KOPT-K1 (cell line): ENCODE measurements at regions not wholly inside any gene's neighbourhood (a gene's known extent, or its start where the extent isn't known, plus 50 kb on each side); places are given as distances from the start of the nearest gene placed in this dataset.
"Not testable (repeated sequence)": the region's sequence is repeated elsewhere in the genome, so short reads cannot be mapped to it uniquely, and the experiment has no call there.

Source experiments
- H3K27ac ChIP-seq: fragments of 200-600 bp; sonication (generic); 2 replicates; pipeline ENCODE4 v1.5.1; 2016; ENCODE audit warnings: antibody characterized with exemption, mild to moderate bottlenecking, low read depth, low read length; ENCODE audit not compliant: poor library complexity, severe bottlenecking
- H3K36me3 ChIP-seq: fragments of 200-600 bp; sonication (generic); 2 replicates; pipeline ENCODE4 v1.5.1; 2017; ENCODE audit warnings: antibody characterized with exemption, mild to moderate bottlenecking, low read length, moderate library complexity; ENCODE audit not compliant: insufficient read depth
- H3K9me3 ChIP-seq: fragments of 200-600 bp; sonication (generic); 2 replicates; pipeline ENCODE4 v1.5.1; 2017; ENCODE audit warnings: antibody characterized with exemption, low read length, mild to moderate bottlenecking; ENCODE audit not compliant: insufficient read depth, poor library complexity, severe bottlenecking

- Histone ChIP-seq H3K9me3 (no peaks in the 10 kb centered on the region), H3K27ac (no peak overlapping the region), H3K36me3 (no peaks in the 10 kb centered on the region)
These were observed 108.7 kb upstream of the NCOR2 start for GRCh38 chr12:124675881-124676713.

- Histone ChIP-seq H3K27ac (no peak overlapping the region), H3K9me3 (no peaks in the 10 kb centered on the region), H3K36me3 (no peaks in the 10 kb centered on the region)
These were observed 107.5 kb upstream of the NCOR2 start for GRCh38 chr12:124674937-124675336.

- no peaks in the 10 kb centered on the region for H3K9me3 ChIP-seq
- H3K27ac ChIP-seq: no peak overlapping the region
- no peaks in the 10 kb centered on the region for H3K36me3 ChIP-seq
These were observed 106.6 kb upstream of the NCOR2 start for GRCh38 chr12:124673801-124674617.

GRCh38 chr12:124669271-124669721 lies 101.9 kb upstream of the NCOR2 start:
- peaks cover 13% of the 10 kb centered on the region for H3K9me3 ChIP-seq
- not testable (repeated sequence) for H3K36me3 ChIP-seq, H3K27ac ChIP-seq

- Histone ChIP-seq H3K36me3 (no peaks in the 10 kb centered on the region), H3K27ac (no peak overlapping the region), H3K9me3 (peaks cover 13% of the 10 kb centered on the region)
These were observed 101.2 kb upstream of the NCOR2 start for GRCh38 chr12:124668602-124669001.

- Histone ChIP-seq H3K27ac (no peak overlapping the region), H3K9me3 (peaks cover 13% of the 10 kb centered on the region), H3K36me3 (no peaks in the 10 kb centered on the region)
These were observed 100.3 kb upstream of the NCOR2 start for GRCh38 chr12:124667506-124668326.

- H3K27ac ChIP-seq: no peak overlapping the region
These were observed 99.4 kb upstream of the NCOR2 start for GRCh38 chr12:124666722-124667259.

GRCh38 chr12:124665511-124665910 lies 98.1 kb upstream of the NCOR2 start:
- Histone ChIP-seq H3K27ac (no peak overlapping the region), H3K36me3 (no peaks in the 10 kb centered on the region), H3K9me3 (peaks cover 13% of the 10 kb centered on the region)

More at GRCh38 chr12:124666722-124667259, 99.4 kb upstream of the NCOR2 start:
- Histone ChIP-seq H3K9me3 (peaks cover 13% of the 10 kb centered on the region), H3K36me3 (no peaks in the 10 kb centered on the region)

- Histone ChIP-seq H3K36me3 (no peaks in the 10 kb centered on the region), H3K27ac (no peak overlapping the region), H3K9me3 (peaks cover 13% of the 10 kb centered on the region)
These were observed 97.1 kb upstream of the NCOR2 start for GRCh38 chr12:124664395-124665111.

- H3K27ac ChIP-seq: no peak overlapping the region
These were observed 96.5 kb upstream of the NCOR2 start for GRCh38 chr12:124663771-124664366.

GRCh38 chr12:124663206-124663605 lies 95.8 kb upstream of the NCOR2 start:
- H3K27ac ChIP-seq: no peak overlapping the region

More at GRCh38 chr12:124663771-124664366, 96.5 kb upstream of the NCOR2 start:
- no peaks in the 10 kb centered on the region for H3K36me3 ChIP-seq
- H3K9me3 ChIP-seq: peaks cover 13% of the 10 kb centered on the region

GRCh38 chr12:124661341-124661740 lies 93.9 kb upstream of the NCOR2 start:
- Histone ChIP-seq H3K9me3 (peaks cover 5% of the 10 kb centered on the region), H3K27ac (no peak overlapping the region), H3K36me3 (no peaks in the 10 kb centered on the region)

More at GRCh38 chr12:124663206-124663605, 95.8 kb upstream of the NCOR2 start:
- Histone ChIP-seq H3K36me3 (no peaks in the 10 kb centered on the region), H3K9me3 (peaks cover 13% of the 10 kb centered on the region)

GRCh38 chr12:124660851-124661250 lies 93.4 kb upstream of the NCOR2 start:
- no peaks in the 10 kb centered on the region for H3K36me3 ChIP-seq
- H3K27ac ChIP-seq: no peak overlapping the region
- peaks cover under 1% of the 10 kb centered on the region for H3K9me3 ChIP-seq
